ENCODE measurements at regions not wholly inside any gene's neighbourhood (a gene's known extent, or its start where the extent isn't known, plus 50 kb on each side); places are given as distances from the start of the nearest gene placed in this dataset.

DNA sequence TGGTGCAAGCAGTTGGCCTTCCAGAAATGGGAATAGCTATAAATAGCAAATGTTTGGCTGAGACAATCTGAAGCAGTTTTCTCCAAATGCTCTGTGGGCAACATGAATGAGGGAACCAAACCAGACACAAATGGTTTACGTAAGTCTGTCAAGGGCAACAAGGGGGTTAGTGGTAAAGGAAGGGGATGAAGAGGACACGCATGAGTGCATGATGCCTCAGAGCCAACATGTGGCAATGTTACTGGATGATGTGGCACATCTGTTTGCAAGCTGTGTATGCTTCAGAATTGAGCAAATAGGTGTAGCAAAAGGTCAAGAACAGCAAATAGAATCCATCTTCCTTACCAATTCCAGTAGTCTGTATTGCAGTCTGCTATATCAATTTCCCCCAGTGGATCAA lies 76.3 kb upstream of the LMO4 start:
- CTCF ChIA-PET: no interaction called here
- no peaks in the 10 kb centered on the region for H3K36me3 ChIP-seq (ENCODE audit: insufficient read depth, low read length, poor library complexity, severe bottlenecking)
- BruUV-seq (replicated peaks): no TSS peak

DNA sequence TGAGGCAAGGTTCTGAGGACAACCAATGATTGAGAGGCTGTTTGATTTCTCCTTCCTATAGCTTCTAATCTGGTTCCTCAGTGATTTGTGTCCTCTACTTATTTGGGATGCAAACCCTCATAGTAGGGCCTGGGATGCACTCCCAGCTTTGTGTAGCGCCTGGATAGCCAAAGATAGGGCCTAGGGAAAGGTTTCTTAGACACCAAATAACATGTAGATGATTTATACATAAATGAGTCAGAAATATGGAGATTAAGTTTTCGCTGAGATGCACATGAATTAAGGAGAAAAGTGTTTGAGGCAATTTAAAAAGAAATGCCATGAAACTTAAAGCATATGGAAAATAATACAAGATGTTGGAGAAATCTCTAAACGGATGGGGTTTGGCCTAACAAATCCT lies 66.0 kb upstream of the LMO4 start:
- intact Hi-C loops (cut with micrococcal nuclease; ENCODE audit: unreplicated experiment): no loop called here
- no peaks in the 10 kb centered on the region for H3K27me3 ChIP-seq (replicated peaks; ENCODE audit: insufficient read depth, low read depth, low read length, poor library complexity)
- TF ChIP-seq, protein P1, sequence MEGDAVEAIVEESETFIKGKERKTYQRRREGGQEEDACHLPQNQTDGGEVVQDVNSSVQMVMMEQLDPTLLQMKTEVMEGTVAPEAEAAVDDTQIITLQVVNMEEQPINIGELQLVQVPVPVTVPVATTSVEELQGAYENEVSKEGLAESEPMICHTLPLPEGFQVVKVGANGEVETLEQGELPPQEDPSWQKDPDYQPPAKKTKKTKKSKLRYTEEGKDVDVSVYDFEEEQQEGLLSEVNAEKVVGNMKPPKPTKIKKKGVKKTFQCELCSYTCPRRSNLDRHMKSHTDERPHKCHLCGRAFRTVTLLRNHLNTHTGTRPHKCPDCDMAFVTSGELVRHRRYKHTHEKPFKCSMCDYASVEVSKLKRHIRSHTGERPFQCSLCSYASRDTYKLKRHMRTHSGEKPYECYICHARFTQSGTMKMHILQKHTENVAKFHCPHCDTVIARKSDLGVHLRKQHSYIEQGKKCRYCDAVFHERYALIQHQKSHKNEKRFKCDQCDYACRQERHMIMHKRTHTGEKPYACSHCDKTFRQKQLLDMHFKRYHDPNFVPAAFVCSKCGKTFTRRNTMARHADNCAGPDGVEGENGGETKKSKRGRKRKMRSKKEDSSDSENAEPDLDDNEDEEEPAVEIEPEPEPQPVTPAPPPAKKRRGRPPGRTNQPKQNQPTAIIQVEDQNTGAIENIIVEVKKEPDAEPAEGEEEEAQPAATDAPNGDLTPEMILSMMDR (conservative IDR thresholded peaks at IDR 0.05; ENCODE audit: low read depth, low read length): no peak
- no peak overlapping the region for H3K4me3 ChIP-seq (ENCODE audit: low read depth, low read length, poor library complexity, severe bottlenecking)
- ChIA-PET POLR2A (ENCODE audit: low non-redundant PET) (no interaction called here), CTCF (no interaction called here)
- BruUV-seq (replicated peaks): no TSS peak
- H3K27ac ChIP-seq (ENCODE audit: low read depth, low read length, poor library complexity, severe bottlenecking): no peak overlapping the region
- no peak for DNase-seq (ENCODE audit: low spot score)
- no peaks in the 10 kb centered on the region for H3K36me3 ChIP-seq (ENCODE audit: insufficient read depth, low read length, poor library complexity, severe bottlenecking)
- no peaks in the 10 kb centered on the region for H3K4me1 ChIP-seq (ENCODE audit: insufficient read depth, low read length, poor library complexity, severe bottlenecking)
- no peaks in the 10 kb centered on the region for H3K9me3 ChIP-seq (ENCODE audit: low read depth, low read length, poor library complexity, severe bottlenecking)

More for the DNA sequence above, 76.3 kb upstream of the LMO4 start:
- POLR2A ChIA-PET (ENCODE audit: low non-redundant PET): interaction anchor here (0.5 kb wide), 1 partner anchor 35 kb away, joined by 3 read pairs; no protein-coding TSS in a partner anchor
- no peak for DNase-seq (ENCODE audit: low spot score)
- intact Hi-C loops (cut with micrococcal nuclease; ENCODE audit: unreplicated experiment): no loop called here
- TF ChIP-seq, protein P1 (conservative IDR thresholded peaks at IDR 0.05; ENCODE audit: low read depth, low read length): no peak
- TF ChIP-seq EZH2 (IDR thresholded peaks at IDR 0.05; ENCODE audit: borderline replicate concordance, low read depth, low read length, poor library complexity, severe bottlenecking): no peak
- Histone ChIP-seq H3K4me3 (ENCODE audit: low read depth, low read length, poor library complexity, severe bottlenecking) (no peak overlapping the region), H3K27me3 (replicated peaks; ENCODE audit: insufficient read depth, low read depth, low read length, poor library complexity) (no peaks in the 10 kb centered on the region), H3K4me1 (ENCODE audit: insufficient read depth, low read length, poor library complexity, severe bottlenecking) (no peaks in the 10 kb centered on the region), H3K9me3 (ENCODE audit: low read depth, low read length, poor library complexity, severe bottlenecking) (peaks cover 4% of the 10 kb centered on the region), H3K27ac (ENCODE audit: low read depth, low read length, poor library complexity, severe bottlenecking) (no peak overlapping the region)

DNA sequence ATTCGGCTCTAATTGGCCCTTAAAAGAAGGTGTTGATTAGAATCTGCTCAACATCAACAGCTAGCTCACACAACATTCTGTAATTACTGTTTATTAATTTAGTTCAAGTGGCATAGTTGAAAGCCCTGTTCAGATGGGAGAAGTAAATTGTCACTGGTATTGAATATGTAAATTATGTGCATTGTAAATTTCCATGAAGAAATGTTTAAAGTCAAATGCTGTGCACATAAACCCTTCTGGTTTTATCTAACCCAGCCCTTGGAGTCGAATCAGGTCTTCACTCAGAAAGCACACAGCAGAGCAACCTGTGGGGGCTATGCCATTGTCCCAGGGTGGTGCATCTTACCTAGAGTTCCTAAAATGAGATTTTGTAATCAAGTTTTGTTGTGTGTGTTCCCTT lies 65.4 kb upstream of the LMO4 start:
- intact Hi-C loops (cut with micrococcal nuclease; ENCODE audit: unreplicated experiment): no loop called here
- no peaks in the 10 kb centered on the region for H3K27me3 ChIP-seq (replicated peaks; ENCODE audit: insufficient read depth, low read depth, low read length, poor library complexity)
- H3K4me3 ChIP-seq (ENCODE audit: low read depth, low read length, poor library complexity, severe bottlenecking): no peak overlapping the region
- ChIA-PET POLR2A (ENCODE audit: low non-redundant PET) (no interaction called here), CTCF (no interaction called here)
- no TSS peak for BruUV-seq (replicated peaks)
- TF ChIP-seq EZH2 (IDR thresholded peaks at IDR 0.05; ENCODE audit: borderline replicate concordance, low read depth, low read length, poor library complexity, severe bottlenecking): no peak
- TF ChIP-seq, protein P1 (conservative IDR thresholded peaks at IDR 0.05; ENCODE audit: low read depth, low read length): no peak
- H3K4me1 ChIP-seq (ENCODE audit: insufficient read depth, low read length, poor library complexity, severe bottlenecking): no peaks in the 10 kb centered on the region
- no peak for DNase-seq (ENCODE audit: low spot score)
- no peaks in the 10 kb centered on the region for H3K36me3 ChIP-seq (ENCODE audit: insufficient read depth, low read length, poor library complexity, severe bottlenecking)
- H3K27ac ChIP-seq (ENCODE audit: low read depth, low read length, poor library complexity, severe bottlenecking): no peak overlapping the region
- no peaks in the 10 kb centered on the region for H3K9me3 ChIP-seq (ENCODE audit: low read depth, low read length, poor library complexity, severe bottlenecking)
